Keratinocyte (primary cell): ENCODE measurements at regions not wholly inside any gene's neighbourhood (a gene's known extent, or its start where the extent isn't known, plus 50 kb on each side); places are given as distances from the start of the nearest gene placed in this dataset.

ENCODE experiments used
- DNase-seq: peaks from one replicate; pipeline ENCODE4 v3.0.0-alpha.2; 2011; ENCODE audit warnings: low read depth, missing footprints, low spot score
- FAIRE-seq: peaks from 2 replicates; lab custom pipeline; 2011; peaks lifted over from hg19 to GRCh38; lab: Jason Lieb, UNC
- H2AFZ ChIP-seq: 2 replicates; pipeline ENCODE4 v1.6.0; 2012; ENCODE audit warnings: low read length, control low read depth, inconsistent platforms; ENCODE audit not compliant: control insufficient read depth
- H3K27ac ChIP-seq: 2 replicates; pipeline ENCODE4 v1.5.1; 2011; ENCODE audit warnings: low read length; ENCODE audit not compliant: control insufficient read depth, insufficient read depth
- H3K27me3 ChIP-seq: 3 replicates; pipeline ENCODE4 v1.6.0; 2011; ENCODE audit warnings: low read length; ENCODE audit not compliant: control insufficient read depth, insufficient read depth; ENCODE audit errors: extremely low read depth
- H3K36me3 ChIP-seq, 2 experiments: 2 replicates in 1 of 2; 3 replicates in 1 of 2; pipeline ENCODE4 v1.5.1; 2011; ENCODE audit warnings: low read length in 2 of 2, mild to moderate bottlenecking in 1 of 2; ENCODE audit not compliant: control insufficient read depth in 2 of 2, insufficient read depth in 2 of 2; ENCODE audit errors: extremely low read depth in 1 of 2
- H3K4me1 ChIP-seq: 3 replicates; pipeline ENCODE4 v1.5.1; 2011; ENCODE audit warnings: low read length; ENCODE audit not compliant: control insufficient read depth, insufficient read depth; ENCODE audit errors: extremely low read depth
- H3K4me2 ChIP-seq: 3 replicates; pipeline ENCODE4 v1.6.0; 2011; ENCODE audit warnings: low read depth, low read length; ENCODE audit not compliant: control insufficient read depth, insufficient read depth; ENCODE audit errors: extremely low read depth
- H3K4me3 ChIP-seq, 3 experiments: fragments of 200-600 bp in 1 of 3; sonication (generic) in 1 of 3; 2 replicates in 2 of 3; 3 replicates in 1 of 3; pipeline ENCODE4 v1.5.1; 2011 to 2016; ENCODE audit warnings: low read length in 3 of 3, mild to moderate bottlenecking in 3 of 3, control low read depth in 2 of 3, inconsistent platforms in 1 of 3, low read depth in 1 of 3, mixed read lengths in 1 of 3, mixed run types in 1 of 3, moderate library complexity in 1 of 3; ENCODE audit not compliant: control insufficient read depth in 2 of 3, insufficient read depth in 2 of 3; ENCODE audit errors: extremely low read depth in 1 of 3
- H3K79me2 ChIP-seq: 2 replicates; pipeline ENCODE4 v1.6.0; 2012; ENCODE audit warnings: low read length; ENCODE audit not compliant: control insufficient read depth, insufficient read depth
- H3K9ac ChIP-seq: 3 replicates; pipeline ENCODE4 v1.6.0; 2011; ENCODE audit warnings: low read length; ENCODE audit not compliant: control insufficient read depth, insufficient read depth; ENCODE audit errors: extremely low read depth
- H3K9me1 ChIP-seq: 3 replicates; pipeline ENCODE4 v1.6.0; 2011; ENCODE audit warnings: low read length; ENCODE audit not compliant: control insufficient read depth, insufficient read depth; ENCODE audit errors: extremely low read depth
- H3K9me3 ChIP-seq: 2 replicates; pipeline ENCODE4 v1.5.1; 2012; ENCODE audit warnings: low read depth, low read length; ENCODE audit not compliant: control insufficient read depth
- H4K20me1 ChIP-seq: 3 replicates; pipeline ENCODE4 v1.6.0; 2011; ENCODE audit warnings: low read length; ENCODE audit not compliant: control insufficient read depth, insufficient read depth; ENCODE audit errors: extremely low read depth
- CTCF ChIP-seq, 3 experiments: IDR thresholded peaks in 1 of 3; conservative IDR thresholded peaks in 1 of 3; optimal IDR thresholded peaks in 1 of 3; 2 replicates in 2 of 3; 3 replicates in 1 of 3; pipeline versions ENCODE3 to v1.5.1; 2011; ENCODE audit warnings: low read length in 3 of 3, mild to moderate bottlenecking in 3 of 3, moderate library complexity in 2 of 3, control low read depth in 1 of 3, inconsistent platforms in 1 of 3; ENCODE audit not compliant: insufficient read depth in 2 of 3; ENCODE audit errors: extremely low read depth in 1 of 3
- EZH2 ChIP-seq: IDR thresholded peaks from one replicate; pipeline ENCODE4 v1.6.1; 2012; ENCODE audit warnings: inconsistent platforms, mild to moderate bottlenecking, low read length, moderate library complexity
- dilution Hi-C: fragments of 300-500 bp; cut with MboI; formaldehyde crosslinking; loops from one replicate; pipeline ENCODE4 v1.7.0; 2020; ENCODE audit warnings: low sequenced_read_pairs; ENCODE audit not compliant: extremely low pct_ligation_motif_present

GRCh38 chr1:117809764-117810163 lies 119.7 kb downstream of the GDAP2 start:
- Histone ChIP-seq H3K4me3 (no peak overlapping the region), H3K9ac (no peak overlapping the region), H3K4me2 (no peak overlapping the region), H3K79me2 (no peaks in the 10 kb centered on the region), H2AFZ (no peak overlapping the region), H4K20me1 (no peaks in the 10 kb centered on the region), H3K4me1 (no peaks in the 10 kb centered on the region), H3K27me3 (no peaks in the 10 kb centered on the region), H3K9me1 (no peaks in the 10 kb centered on the region), H3K9me3 (no peaks in the 10 kb centered on the region), H3K36me3 (no peaks in the 10 kb centered on the region), H3K27ac (no peak overlapping the region)
- DNase-seq (no peak), FAIRE-seq (no peak)
- dilution Hi-C loops = no loop called here
- TF ChIP-seq EZH2 (no peak), CTCF (optimal IDR thresholded peaks at IDR 0.05 in 1 of 3, IDR thresholded peaks at IDR 0.05 in 1 of 3, conservative IDR thresholded peaks at IDR 0.05 in 1 of 3; ENCODE audit: extremely low read depth in 1 of 3, insufficient read depth in 2 of 3, low read length in 3 of 3) (no peak)

GRCh38 chr1:117810553-117810952 lies 118.9 kb downstream of the GDAP2 start:
- H3K4me2 ChIP-seq = no peak overlapping the region
- no peaks in the 10 kb centered on the region for H3K79me2 ChIP-seq
- no peaks in the 10 kb centered on the region for H4K20me1 ChIP-seq
- H3K9me3 ChIP-seq = no peaks in the 10 kb centered on the region
- no peaks in the 10 kb centered on the region for H3K4me1 ChIP-seq
- no peak overlapping the region for H3K4me3 ChIP-seq
- no peaks in the 10 kb centered on the region for H3K27me3 ChIP-seq
- H3K27ac ChIP-seq = no peak overlapping the region
- TF ChIP-seq CTCF (optimal IDR thresholded peaks at IDR 0.05 in 1 of 3, IDR thresholded peaks at IDR 0.05 in 1 of 3, conservative IDR thresholded peaks at IDR 0.05 in 1 of 3; ENCODE audit: extremely low read depth in 1 of 3, insufficient read depth in 2 of 3, low read length in 3 of 3) (no peak), EZH2 (no peak)
- H3K9me1 ChIP-seq = no peaks in the 10 kb centered on the region
- H2AFZ ChIP-seq = no peak overlapping the region
- DNase-seq (no peak), FAIRE-seq (no peak)
- no peaks in the 10 kb centered on the region for H3K36me3 ChIP-seq
- dilution Hi-C loops = no loop called here
- H3K9ac ChIP-seq = no peak overlapping the region
